Vagina (tissue), 2 donors: ENCODE measurements at regions not wholly inside any gene's neighbourhood (a gene's known extent, or its start where the extent isn't known, plus 50 kb on each side); places are given as distances from the start of the nearest gene placed in this dataset.

Experiments used
- DNase-seq, 2 donors: peaks; one replicate each; pipeline ENCODE4 v3.0.0-alpha.2; 2017; ENCODE audit errors: extremely low spot score in 2 of 2
- H3K27ac ChIP-seq: fragments of 200-600 bp; sonication (generic); one replicate; pipeline ENCODE4 v1.5.1; 2019
- H3K27me3 ChIP-seq: fragments of 200-600 bp; sonication (generic); one replicate; pipeline ENCODE4 v1.5.1; 2019
- H3K36me3 ChIP-seq, 2 donors: fragments of 200-600 bp; sonication (generic); one replicate each; pipeline ENCODE4 v1.5.1; 2017 to 2019
- H3K4me1 ChIP-seq: fragments of 200-600 bp; sonication (generic); one replicate; pipeline ENCODE4 v1.5.1; 2019
- H3K4me3 ChIP-seq, 2 donors: fragments of 200-600 bp; sonication (generic); 1 replicate in 1 of 2; 2 replicates in 1 of 2; pipeline ENCODE4 v1.5.1; 2016 to 2019
- H3K9me3 ChIP-seq: fragments of 200-600 bp; sonication (generic); one replicate; pipeline ENCODE4 v1.5.1; 2019
- POLR2A ChIP-seq, 2 donors: fragments of 450-650 bp; IDR thresholded peaks; one replicate each; pipeline ENCODE4 v1.6.1; 2017; ENCODE audit warnings: antibody characterized with exemption in 2 of 2, mild to moderate bottlenecking in 2 of 2, moderate library complexity in 2 of 2
- POLR2AphosphoS5 ChIP-seq, 2 donors: sonication (generic); formaldehyde crosslinking; IDR thresholded peaks; one replicate each; pipeline ENCODE4 v1.9.0; 2017; ENCODE audit warnings: antibody characterized with exemption in 2 of 2, mild to moderate bottlenecking in 2 of 2, low read depth in 1 of 2; ENCODE audit not compliant: insufficient read depth in 1 of 2
- intact Hi-C: fragments of 100-400 bp; cut with DNase I; formaldehyde crosslinking; loops from one replicate; pipeline ENCODE4 v1.15.1; 2023
- TF ChIP-seq, protein P1 (sequence below), 3 experiments: fragments of 450-650 bp in 2 of 3; fragments of 200-600 bp in 1 of 3; sonication (generic) in 1 of 3; IDR thresholded peaks; one replicate each; pipeline ENCODE4 v1.5.1; 2017 to 2019; ENCODE audit warnings: antibody characterized with exemption in 3 of 3, mild to moderate bottlenecking in 2 of 3, moderate library complexity in 2 of 3

DNA sequence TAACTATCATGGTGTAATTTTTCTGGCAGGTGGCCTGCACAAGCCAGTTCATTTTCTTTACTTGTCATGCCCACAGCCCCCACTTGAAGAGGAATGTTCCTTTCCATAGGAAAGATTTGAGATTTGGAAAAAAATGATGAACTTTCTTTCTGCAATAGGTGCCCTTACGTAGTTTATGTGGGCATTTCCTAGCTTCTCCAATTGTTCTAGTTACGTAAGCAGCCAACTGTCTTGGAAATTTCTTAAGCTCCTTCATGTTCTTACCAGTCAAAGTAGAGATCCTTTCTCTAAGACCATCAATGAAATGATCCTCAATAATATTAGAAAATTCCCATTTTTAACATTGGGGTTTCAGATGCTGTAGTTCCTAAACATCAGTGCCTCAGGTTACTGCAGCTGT lies 109.5 kb upstream of the F3 start:
- H3K27ac ChIP-seq = no peak overlapping the region
- intact Hi-C loops = no loop called here
- no peaks in the 10 kb centered on the region for H3K9me3 ChIP-seq
- no peak overlapping the region for H3K4me3 ChIP-seq
- no peaks in the 10 kb centered on the region for H3K27me3 ChIP-seq
- peaks cover 25% of the 10 kb centered on the region for H3K4me1 ChIP-seq
- TF ChIP-seq POLR2AphosphoS5 (IDR thresholded peaks at IDR 0.05; ENCODE audit: insufficient read depth in 1 of 2, low read depth in 1 of 2) = no peak
- TF ChIP-seq POLR2A (IDR thresholded peaks at IDR 0.05) = no peak
- TF ChIP-seq, protein P1, sequence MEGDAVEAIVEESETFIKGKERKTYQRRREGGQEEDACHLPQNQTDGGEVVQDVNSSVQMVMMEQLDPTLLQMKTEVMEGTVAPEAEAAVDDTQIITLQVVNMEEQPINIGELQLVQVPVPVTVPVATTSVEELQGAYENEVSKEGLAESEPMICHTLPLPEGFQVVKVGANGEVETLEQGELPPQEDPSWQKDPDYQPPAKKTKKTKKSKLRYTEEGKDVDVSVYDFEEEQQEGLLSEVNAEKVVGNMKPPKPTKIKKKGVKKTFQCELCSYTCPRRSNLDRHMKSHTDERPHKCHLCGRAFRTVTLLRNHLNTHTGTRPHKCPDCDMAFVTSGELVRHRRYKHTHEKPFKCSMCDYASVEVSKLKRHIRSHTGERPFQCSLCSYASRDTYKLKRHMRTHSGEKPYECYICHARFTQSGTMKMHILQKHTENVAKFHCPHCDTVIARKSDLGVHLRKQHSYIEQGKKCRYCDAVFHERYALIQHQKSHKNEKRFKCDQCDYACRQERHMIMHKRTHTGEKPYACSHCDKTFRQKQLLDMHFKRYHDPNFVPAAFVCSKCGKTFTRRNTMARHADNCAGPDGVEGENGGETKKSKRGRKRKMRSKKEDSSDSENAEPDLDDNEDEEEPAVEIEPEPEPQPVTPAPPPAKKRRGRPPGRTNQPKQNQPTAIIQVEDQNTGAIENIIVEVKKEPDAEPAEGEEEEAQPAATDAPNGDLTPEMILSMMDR (IDR thresholded peaks at IDR 0.05) = no peak
- no peaks in the 10 kb centered on the region for H3K36me3 ChIP-seq
- DNase-seq = no peak

DNA sequence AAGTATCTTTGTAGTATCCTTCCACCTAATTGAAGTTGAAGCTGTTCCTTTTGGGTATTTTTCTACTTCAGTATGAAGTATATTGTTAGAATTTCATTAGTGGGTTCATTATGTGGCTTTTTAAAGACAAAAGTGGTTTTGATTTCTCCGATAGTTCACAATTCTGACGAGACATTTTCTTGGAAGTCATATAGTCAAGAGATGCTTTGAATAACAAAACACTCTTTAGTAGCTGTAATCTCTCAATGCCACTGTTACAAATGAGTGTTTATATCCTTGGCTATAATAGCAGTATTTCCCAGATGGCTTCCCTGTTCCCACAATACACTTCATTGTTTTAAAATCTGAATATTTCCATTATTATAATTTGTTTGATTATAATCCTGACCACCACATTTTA lies 108.7 kb upstream of the F3 start:
- Histone ChIP-seq H3K36me3 (no peaks in the 10 kb centered on the region), H3K27ac (no peak overlapping the region), H3K9me3 (no peaks in the 10 kb centered on the region), H3K4me1 (peaks cover 25% of the 10 kb centered on the region), H3K4me3 (no peak overlapping the region), H3K27me3 (no peaks in the 10 kb centered on the region)
- intact Hi-C loops = no loop called here
- TF ChIP-seq, protein P1 (IDR thresholded peaks at IDR 0.05) = no peak
- TF ChIP-seq POLR2A (IDR thresholded peaks at IDR 0.05) (no peak), POLR2AphosphoS5 (IDR thresholded peaks at IDR 0.05; ENCODE audit: insufficient read depth in 1 of 2, low read depth in 1 of 2) (no peak)
- no peak for DNase-seq

DNA sequence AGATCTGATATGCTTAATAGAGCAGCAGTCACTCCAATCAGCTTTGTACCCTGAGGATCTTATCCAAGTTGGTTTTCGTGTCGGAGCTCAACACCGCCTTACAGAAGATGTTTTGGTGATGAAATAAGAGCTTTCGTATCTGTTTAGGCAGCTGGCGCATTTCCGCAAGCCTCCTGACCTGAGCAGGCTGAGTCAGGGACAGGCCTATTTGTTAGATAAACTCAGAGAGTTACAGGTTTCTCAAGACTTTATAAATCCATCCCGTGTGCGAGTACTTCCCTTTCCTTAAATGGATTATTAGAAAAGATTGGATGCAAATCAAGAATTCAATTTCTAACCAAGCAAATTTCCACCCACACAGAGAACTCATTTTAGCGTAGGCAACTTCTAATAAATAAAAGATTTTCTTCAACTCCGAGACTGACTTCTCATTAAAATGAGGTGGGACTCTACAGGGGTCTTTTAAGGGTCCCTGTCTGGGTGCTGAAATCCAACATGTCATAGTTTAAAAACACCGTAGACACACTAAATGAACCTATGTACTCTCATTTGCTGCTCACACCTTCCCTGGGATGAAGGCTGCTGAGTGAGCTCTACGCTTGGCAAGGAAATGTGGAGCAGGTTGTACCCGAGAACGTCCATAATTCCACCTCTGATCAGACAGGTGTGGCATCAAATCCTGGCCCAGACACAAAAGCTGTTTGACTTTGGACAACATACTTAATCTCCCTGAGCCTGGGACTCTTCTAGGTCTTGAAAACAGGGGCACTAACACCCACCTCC lies 106.9 kb upstream of the F3 start:
- peak in 1 of 2 donors; percentile 96 for DNase-seq
- intact Hi-C loops = no loop called here

DNA sequence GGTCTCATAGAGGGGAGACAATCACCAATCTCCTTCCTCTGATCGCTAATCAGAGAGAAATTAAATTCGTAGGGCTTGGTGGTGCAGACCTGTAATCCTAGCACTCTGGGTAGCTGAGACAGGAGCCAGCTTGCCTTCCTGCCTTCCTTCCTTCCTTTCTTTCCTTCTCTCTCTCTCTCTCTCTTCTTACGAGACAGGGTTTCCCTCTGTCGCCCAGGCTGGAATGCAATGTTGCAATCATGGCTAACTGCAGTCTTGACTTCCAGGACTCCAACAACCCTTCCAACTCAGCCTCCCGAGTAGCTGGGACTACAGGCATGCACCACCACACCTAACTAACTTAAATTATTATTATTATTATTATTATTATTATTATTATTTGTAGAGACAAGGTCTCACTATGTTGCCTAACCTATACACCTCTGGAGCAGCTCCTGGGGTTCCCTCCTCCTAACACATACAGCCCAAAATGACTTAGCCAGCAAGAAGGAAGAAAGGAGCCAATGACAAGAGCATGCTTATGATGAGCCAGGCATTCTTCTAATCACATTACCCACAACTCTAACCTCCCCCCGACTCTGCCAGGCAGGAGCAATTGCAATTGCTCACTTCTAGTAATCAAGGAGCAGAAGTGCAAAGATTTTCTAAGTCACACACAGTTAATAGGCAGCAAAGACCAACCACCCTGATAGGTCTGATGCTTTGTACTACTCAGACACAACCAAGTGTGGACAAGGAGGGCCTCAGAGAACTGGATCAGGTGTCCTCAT lies 105.4 kb upstream of the F3 start:
- H3K4me3 ChIP-seq = no peak overlapping the region
- TF ChIP-seq, protein P1 (IDR thresholded peaks at IDR 0.05) = no peak
- TF ChIP-seq POLR2A (IDR thresholded peaks at IDR 0.05) (no peak), POLR2AphosphoS5 (IDR thresholded peaks at IDR 0.05; ENCODE audit: insufficient read depth in 1 of 2, low read depth in 1 of 2) (no peak)
- H3K27me3 ChIP-seq = no peaks in the 10 kb centered on the region
- intact Hi-C loops = no loop called here
- peaks cover 19% of the 10 kb centered on the region for H3K4me1 ChIP-seq
- no peak for DNase-seq
- H3K27ac ChIP-seq = peak overlapping the region; percentile 83
- H3K36me3 ChIP-seq = no peaks in the 10 kb centered on the region
- no peaks in the 10 kb centered on the region for H3K9me3 ChIP-seq

More for the DNA sequence above, 106.9 kb upstream of the F3 start:
- Histone ChIP-seq H3K36me3 (no peaks in the 10 kb centered on the region), H3K4me3 (no peak overlapping the region), H3K9me3 (no peaks in the 10 kb centered on the region), H3K27me3 (no peaks in the 10 kb centered on the region), H3K27ac (peak overlapping the region; percentile 83), H3K4me1 (peaks cover 19% of the 10 kb centered on the region)
- TF ChIP-seq POLR2A (IDR thresholded peaks at IDR 0.05) (no peak), POLR2AphosphoS5 (IDR thresholded peaks at IDR 0.05; ENCODE audit: insufficient read depth in 1 of 2, low read depth in 1 of 2) (peak in 1 of 2 donors; percentile 95)
- TF ChIP-seq, protein P1 (IDR thresholded peaks at IDR 0.05) = no peak
